CD4-positive, alpha-beta T cell (primary cell): ENCODE measurements at regions not wholly inside any gene's neighbourhood (a gene's known extent, or its start where the extent isn't known, plus 50 kb on each side); places are given as distances from the start of the nearest gene placed in this dataset.

Experiments
- ATAC-seq: fragments of 200-7000 bp; cut with Tn5 transposase; one replicate; pipeline ENCODE4 v1.10.0; 2022; ENCODE audit warnings: mild to moderate bottlenecking; ENCODE audit not compliant: poor library complexity
- CTCF ChIA-PET: fragments of 350-600 bp; sonication (Branson Sonifier 250); formaldehyde crosslinking; loops from one replicate; lab custom pipeline; 2021; ENCODE audit warnings: antibody characterized with exemption, inconsistent platforms; lab: Charles Lee
- POLR2A ChIA-PET: fragments of 350-600 bp; sonication (Branson Sonifier 250); formaldehyde crosslinking; loops from one replicate; lab custom pipeline; 2021; ENCODE audit warnings: antibody characterized with exemption, inconsistent platforms; lab: Charles Lee
- DNase-seq, 14 experiments: peaks; one replicate each; pipeline ENCODE4 v3.0.0-alpha.2; 2013 to 2020; ENCODE audit warnings: mixed read lengths in 2 of 14
- H3K27ac ChIP-seq, 2 donors: one replicate each; pipeline versions ENCODE4 v1.5.1 to v1.7.0; 2013; ENCODE audit warnings: low read length in 2 of 2, low read depth in 1 of 2, mild to moderate bottlenecking in 1 of 2
- H3K27me3 ChIP-seq, 2 experiments: 1 replicate in 1 of 2; 2 replicates in 1 of 2; pipeline versions ENCODE4 v1.6.1 to v1.7.0; 2013; ENCODE audit warnings: low read length in 2 of 2, control low read depth in 1 of 2, mild to moderate bottlenecking in 1 of 2, moderate library complexity in 1 of 2; ENCODE audit not compliant: insufficient read depth in 2 of 2, control insufficient read depth in 1 of 2
- H3K36me3 ChIP-seq: one replicate; pipeline ENCODE4 v1.6.1; 2013; ENCODE audit warnings: low read length, control low read depth; ENCODE audit not compliant: insufficient read depth
- H3K4me1 ChIP-seq: one replicate; pipeline ENCODE4 v1.6.1; 2013; ENCODE audit warnings: low read length, control low read depth; ENCODE audit not compliant: insufficient read depth
- H3K4me3 ChIP-seq: one replicate; pipeline ENCODE4 v1.5.1; 2013; ENCODE audit warnings: mild to moderate bottlenecking, low read length, moderate library complexity
- H3K9me3 ChIP-seq, 2 experiments: 1 replicate in 1 of 2; 2 replicates in 1 of 2; pipeline versions ENCODE4 v1.6.1 to v1.7.0; 2013; ENCODE audit warnings: low read length in 2 of 2, mild to moderate bottlenecking in 2 of 2, control low read depth in 1 of 2, moderate library complexity in 1 of 2; ENCODE audit not compliant: control insufficient read depth in 1 of 2, insufficient read depth in 1 of 2
- H3K27ac Mint-ChIP-seq: one replicate; pipeline ENCODE4 v1.8.0; 2020; ENCODE audit warnings: mixed read lengths
- H3K27me3 Mint-ChIP-seq: one replicate; pipeline ENCODE4 v1.8.0; 2021; ENCODE audit warnings: mixed read lengths
- H3K36me3 Mint-ChIP-seq: one replicate; pipeline ENCODE4 v1.8.0; 2021; ENCODE audit warnings: low read depth, mixed read lengths
- H3K4me1 Mint-ChIP-seq: one replicate; pipeline ENCODE4 v1.8.0; 2021; ENCODE audit warnings: low read depth, mixed read lengths
- H3K4me3 Mint-ChIP-seq: one replicate; pipeline ENCODE4 v1.8.0; 2020; ENCODE audit warnings: mild to moderate bottlenecking, mixed read lengths
- H3K9me3 Mint-ChIP-seq: one replicate; pipeline ENCODE4 v1.8.0; 2020; ENCODE audit warnings: mixed read lengths
- CTCF ChIP-seq: fragments of 200-600 bp; IDR thresholded peaks from one replicate; pipeline ENCODE4 v1.8.0; 2022; ENCODE audit warnings: antibody characterized with exemption, mild to moderate bottlenecking
- intact Hi-C, 2 experiments: fragments of 100-400 bp; cut with DNase I in 1 of 2; cut with micrococcal nuclease in 1 of 2; formaldehyde crosslinking; loops; one replicate each; pipeline versions ENCODE4 v1.15.1 to v1.9.0; 2023 to 2025; cut with DNase I, micrococcal nuclease

- no peaks in the 10 kb centered on the region for H3K27me3 Mint-ChIP-seq
- TF ChIP-seq CTCF: no peak
- Histone ChIP-seq H3K36me3 (no peaks in the 10 kb centered on the region), H3K4me1 (no peaks in the 10 kb centered on the region), H3K4me3 (no peak overlapping the region), H3K27me3 (no peaks in the 10 kb centered on the region), H3K27ac (no peak overlapping the region), H3K9me3 (no peaks in the 10 kb centered on the region)
- no peaks in the 10 kb centered on the region for H3K9me3 Mint-ChIP-seq
- H3K4me1 Mint-ChIP-seq: no peaks in the 10 kb centered on the region
- ChIA-PET POLR2A (no interaction called here), CTCF (no interaction called here)
- H3K4me3 Mint-ChIP-seq: no peak overlapping the region
- H3K27ac Mint-ChIP-seq: no peak overlapping the region
- no peaks in the 10 kb centered on the region for H3K36me3 Mint-ChIP-seq
- DNase-seq: no peak
- no peak for ATAC-seq
- intact Hi-C loops: no loop called here
Observed at GRCh38 chr4:13906727-13907126, 279.2 kb upstream of the BOD1L1 start.

GRCh38 chr4:13907255-13907751 lies 279.8 kb upstream of the BOD1L1 start:
- DNase-seq: no peak
- Histone ChIP-seq H3K9me3 (no peaks in the 10 kb centered on the region), H3K4me1 (no peaks in the 10 kb centered on the region), H3K4me3 (no peak overlapping the region), H3K27me3 (no peaks in the 10 kb centered on the region), H3K27ac (no peak overlapping the region), H3K36me3 (no peaks in the 10 kb centered on the region)
- ChIA-PET POLR2A (no interaction called here), CTCF (no interaction called here)
- H3K4me3 Mint-ChIP-seq: no peak overlapping the region
- intact Hi-C loops: no loop called here
- H3K27me3 Mint-ChIP-seq: no peaks in the 10 kb centered on the region
- H3K4me1 Mint-ChIP-seq: no peaks in the 10 kb centered on the region
- no peak for ATAC-seq
- no peak for TF ChIP-seq CTCF
- H3K36me3 Mint-ChIP-seq: no peaks in the 10 kb centered on the region
- H3K9me3 Mint-ChIP-seq: no peaks in the 10 kb centered on the region
- no peak overlapping the region for H3K27ac Mint-ChIP-seq

- DNase-seq: no peak
- Mint-ChIP-seq H3K36me3 (no peaks in the 10 kb centered on the region), H3K4me1 (no peaks in the 10 kb centered on the region), H3K27ac (no peak overlapping the region), H3K4me3 (no peak overlapping the region), H3K27me3 (no peaks in the 10 kb centered on the region), H3K9me3 (no peaks in the 10 kb centered on the region)
- POLR2A ChIA-PET: no interaction called here
- Histone ChIP-seq H3K4me1 (no peaks in the 10 kb centered on the region), H3K27ac (no peak overlapping the region), H3K9me3 (no peaks in the 10 kb centered on the region), H3K36me3 (no peaks in the 10 kb centered on the region), H3K4me3 (no peak overlapping the region), H3K27me3 (no peaks in the 10 kb centered on the region)
- CTCF ChIA-PET: no interaction called here
- no peak for TF ChIP-seq CTCF
- no peak for ATAC-seq
- intact Hi-C loops: no loop called here
Observed at GRCh38 chr4:13908455-13908854, 280.9 kb upstream of the BOD1L1 start.
